CD4-positive, alpha-beta T cell treated with Interleukin-21 for 1 hour (primary cell): ENCODE measurements at regions not wholly inside any gene's neighbourhood (a gene's known extent, or its start where the extent isn't known, plus 50 kb on each side); places are given as distances from the start of the nearest gene placed in this dataset.

Experiments used
- DNase-seq: peaks from one replicate; pipeline ENCODE4 v3.0.0-alpha.2; 2020

DNA sequence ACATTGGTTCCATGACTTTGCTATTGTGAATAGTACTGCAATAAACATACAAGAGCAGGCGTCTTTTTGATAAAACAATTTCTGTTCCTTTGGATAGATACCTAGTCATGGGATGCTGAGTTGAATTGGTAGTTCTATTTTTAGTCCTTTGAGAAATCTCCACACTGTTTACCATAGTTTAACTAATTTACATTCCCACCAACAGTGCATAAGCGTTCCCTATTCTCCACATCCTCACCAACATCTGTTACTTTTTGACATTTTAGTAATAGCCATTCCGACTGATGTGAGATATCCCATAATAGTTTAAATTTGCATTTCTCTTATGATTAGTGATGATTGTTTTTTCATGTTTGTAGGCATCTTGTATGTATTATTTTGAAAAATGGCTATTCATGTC lies 707.0 kb downstream of the SORCS1 start:
- no peak for DNase-seq

DNA sequence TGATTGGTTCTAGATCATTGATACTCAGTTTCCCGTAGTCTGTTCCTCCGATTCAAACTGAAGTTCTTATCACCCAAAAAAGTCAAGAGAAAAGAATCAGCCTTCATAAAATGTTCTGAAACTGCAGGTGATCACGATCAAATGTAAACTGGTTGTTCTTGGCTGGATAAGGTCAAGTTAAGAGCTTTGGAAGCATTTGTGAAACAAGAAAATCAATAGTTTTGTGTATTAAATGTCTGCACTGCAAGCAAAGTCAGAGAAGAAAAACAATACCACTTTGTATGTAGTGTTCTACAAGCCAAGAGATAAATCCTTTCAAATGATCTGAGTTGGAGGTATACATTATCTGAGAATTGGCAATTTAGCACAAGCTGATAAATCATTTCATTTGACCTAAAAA lies 710.3 kb downstream of the SORCS1 start:
- no peak for DNase-seq

DNA sequence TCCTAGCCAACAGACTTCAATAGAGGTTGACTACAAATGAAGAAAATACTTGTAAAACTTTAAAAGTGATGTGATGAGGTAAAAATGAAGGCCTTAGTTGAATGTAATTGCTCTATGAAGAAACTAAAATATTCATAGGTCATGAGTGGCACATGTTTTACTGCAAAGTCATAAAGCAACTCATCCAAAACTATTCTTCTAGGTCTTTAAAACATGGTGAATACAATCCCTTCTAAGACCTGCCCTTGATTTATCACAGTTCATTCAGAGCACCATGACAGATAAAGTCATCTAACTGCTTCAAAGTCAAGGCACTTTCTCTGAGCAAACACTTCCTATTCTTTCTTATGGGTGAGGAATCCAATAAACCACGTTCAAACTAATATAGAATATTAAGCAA lies 713.5 kb downstream of the SORCS1 start:
- no peak for DNase-seq

DNA sequence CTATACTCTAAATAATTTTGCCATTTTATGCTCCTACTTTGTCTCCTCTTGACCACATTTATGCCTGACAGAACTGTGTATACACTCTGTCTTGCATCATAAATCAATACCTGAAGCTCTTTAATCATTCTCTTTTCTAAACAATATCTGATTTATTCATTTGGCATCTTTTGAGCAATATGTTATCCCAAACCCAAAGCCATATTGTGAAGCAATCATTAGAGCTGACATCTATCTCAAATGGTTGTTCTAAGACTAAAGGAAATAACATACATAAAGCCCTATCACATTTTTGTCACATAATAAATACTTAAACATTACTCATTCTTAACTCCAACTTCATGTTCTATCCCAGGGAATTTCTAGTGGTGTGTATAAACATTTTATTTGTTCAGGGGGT lies 717.6 kb downstream of the SORCS1 start:
- no peak for DNase-seq

DNA sequence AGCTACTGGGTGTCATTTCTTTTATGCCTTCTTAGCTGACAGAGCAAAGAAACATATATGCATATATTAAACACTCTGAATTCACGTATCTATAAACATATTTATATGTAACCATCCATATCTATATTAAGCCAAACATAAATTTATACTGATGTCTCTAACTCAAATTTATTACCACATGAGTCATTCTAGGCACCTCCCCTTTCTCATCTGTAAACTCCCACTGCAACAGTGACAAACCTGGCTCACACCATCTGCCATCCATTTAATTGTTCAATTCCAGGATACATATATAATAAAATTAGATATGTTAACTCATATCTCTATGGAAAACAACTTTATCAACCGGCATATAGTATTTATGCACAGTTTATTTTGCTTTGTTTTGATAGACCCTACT lies 722.3 kb downstream of the SORCS1 start:
- no peak for DNase-seq

DNA sequence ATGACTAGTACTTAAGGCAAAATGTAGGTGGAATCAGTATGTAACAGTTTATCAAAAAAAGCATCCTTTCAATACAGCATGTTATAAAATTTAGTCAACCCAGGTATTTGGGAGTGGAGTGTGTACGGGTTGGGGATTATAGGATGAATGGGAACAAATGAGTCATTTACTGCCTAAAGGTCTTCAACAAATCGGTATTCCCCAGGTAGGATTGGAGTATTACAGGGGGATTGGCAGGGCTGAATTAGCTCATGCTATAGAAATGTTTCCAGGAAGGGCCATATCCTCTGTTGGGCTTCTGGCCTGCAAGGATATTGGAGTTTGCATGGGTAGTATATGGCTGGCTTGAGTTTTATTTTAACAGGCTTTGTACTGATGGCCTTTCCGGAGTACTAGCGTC lies 723.7 kb downstream of the SORCS1 start:
- DNase-seq = no peak

DNA sequence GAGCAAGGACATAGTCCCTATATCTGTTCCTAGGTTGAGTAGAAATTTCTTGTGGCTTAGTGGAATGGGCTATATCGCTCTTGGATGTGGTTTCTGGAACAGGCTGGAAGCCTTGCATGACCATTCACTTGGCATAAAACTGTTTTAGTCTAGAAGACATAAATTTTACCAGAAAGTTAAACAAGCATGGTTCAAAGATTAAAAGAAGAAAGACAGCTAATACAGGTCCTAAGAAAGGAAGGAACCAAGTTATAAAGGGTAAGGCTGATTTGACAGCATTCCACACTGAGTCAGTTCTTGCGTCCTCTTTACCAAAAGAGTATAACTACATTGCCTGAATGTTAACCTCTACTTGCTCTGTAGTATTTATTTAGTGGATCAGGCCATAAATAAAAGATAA lies 724.2 kb downstream of the SORCS1 start:
- no peak for DNase-seq

DNA sequence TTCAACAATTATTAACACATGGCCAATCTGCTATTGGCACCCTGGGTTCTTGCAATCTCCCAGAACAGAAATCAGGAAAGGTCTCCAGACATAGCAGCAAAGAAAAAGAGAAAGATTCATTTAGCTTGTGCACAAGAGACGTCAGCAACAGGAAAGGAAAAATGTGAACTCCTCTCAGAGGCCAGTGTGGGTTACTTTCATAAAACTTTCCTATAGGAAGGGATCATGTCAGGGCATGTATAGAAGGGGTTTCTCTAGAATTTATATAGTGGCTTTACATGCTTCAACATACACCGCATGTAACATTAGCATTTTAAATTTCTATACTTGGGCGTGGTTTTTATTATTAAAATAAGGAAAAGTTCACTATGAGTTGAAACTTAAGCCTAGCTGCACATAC lies 725.1 kb downstream of the SORCS1 start:
- no peak for DNase-seq

DNA sequence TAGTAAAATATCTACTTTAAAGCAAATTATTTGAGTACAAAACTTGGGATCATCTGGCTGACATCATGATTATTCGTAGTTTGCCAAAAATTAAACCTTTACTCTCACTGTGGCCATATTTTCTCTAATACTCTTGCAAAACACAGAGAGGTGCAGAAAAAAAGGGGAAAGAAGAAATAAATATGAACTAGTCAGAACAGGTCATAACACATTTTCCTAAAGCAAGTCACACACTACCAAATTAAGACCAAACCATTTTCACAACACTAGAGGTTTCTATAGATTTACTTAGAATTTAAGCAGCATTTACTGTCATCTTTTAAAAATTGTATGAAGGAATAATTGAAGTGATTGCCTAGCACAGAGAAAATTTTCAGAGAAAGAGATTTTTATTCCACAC lies 726.1 kb downstream of the SORCS1 start:
- no peak for DNase-seq

DNA sequence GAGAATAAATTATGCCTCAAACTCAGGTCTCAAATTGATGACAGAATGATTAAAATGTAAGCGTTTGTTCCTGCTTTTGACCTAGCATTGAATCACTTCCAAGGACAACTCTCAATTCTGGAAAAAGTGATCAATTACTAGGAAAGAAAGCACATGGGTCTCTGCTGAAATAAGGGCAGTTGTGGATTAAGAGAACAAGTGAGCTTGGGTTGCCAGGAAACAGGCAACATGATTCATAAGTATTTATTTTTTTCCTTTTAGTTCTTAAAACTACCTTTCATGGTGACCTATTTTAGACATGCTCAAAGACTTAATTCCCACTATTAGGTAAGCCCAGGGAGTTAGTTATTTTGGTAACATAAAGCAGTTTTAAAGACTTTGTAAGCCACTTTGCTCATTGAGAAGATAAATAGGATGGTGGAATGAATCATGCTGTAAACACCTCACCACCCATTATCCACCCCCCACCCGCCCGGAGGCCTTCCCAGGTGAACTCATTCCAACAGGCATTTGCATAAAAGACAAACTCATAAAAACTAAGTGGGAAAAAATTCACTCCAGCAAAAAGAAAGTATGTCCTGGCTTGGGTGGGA lies 728.3 kb downstream of the SORCS1 start:
- no peak for DNase-seq

DNA sequence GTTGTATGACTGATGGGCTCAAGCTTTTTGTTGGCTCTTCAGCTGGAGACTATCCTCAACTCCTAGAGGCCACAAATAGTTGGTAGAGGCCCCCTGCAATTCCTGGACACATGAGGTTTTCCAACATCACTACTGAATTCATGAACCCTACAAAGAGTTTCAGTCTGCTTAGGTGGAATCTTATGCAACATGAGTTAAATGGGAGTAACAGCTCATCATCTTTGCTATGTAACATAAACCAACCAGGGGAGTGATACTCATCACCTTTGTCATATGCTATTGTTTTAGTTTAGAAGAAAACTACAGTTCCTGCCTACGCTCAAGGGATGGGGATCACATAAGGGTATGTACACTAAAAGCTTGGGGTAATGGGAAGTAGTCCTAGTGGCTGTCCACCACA lies 729.4 kb downstream of the SORCS1 start:
- DNase-seq = no peak

DNA sequence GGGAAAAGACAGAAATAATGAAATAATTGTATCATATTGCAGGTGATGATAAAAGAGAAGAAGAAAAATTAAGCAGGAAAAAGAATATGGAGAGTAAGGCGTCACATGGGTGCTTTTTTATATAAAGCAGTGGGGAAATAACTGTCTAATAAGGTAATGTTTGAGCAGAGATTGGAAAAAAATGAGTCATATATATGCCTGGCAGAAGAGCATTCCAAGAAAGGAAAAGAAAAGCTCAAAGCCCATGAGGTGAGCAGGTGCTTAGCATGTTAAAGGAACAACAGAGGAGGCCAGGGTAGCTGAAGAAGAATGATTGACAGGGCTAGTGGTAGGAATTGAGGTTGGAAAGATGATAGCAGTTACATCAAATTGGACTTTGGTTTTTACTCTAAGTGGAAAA lies 739.5 kb downstream of the SORCS1 start:
- DNase-seq = no peak

DNA sequence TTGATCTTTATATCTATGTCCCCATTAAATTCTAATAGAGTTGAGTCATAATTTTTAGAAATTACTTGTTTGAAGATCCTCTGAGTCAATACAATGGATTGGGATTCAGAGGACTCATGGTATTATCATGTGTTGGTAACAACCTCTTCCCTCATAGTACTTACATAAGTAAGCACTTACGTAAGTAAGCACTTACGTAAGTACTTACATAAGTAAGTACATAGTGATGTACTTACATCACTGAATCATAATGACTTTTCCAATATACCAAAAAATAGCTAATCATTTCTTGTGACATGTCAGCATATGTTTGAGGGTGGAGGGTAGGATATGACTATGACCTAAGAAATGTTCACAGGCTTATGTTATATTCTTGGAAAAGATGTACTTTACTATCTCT lies 740.5 kb downstream of the SORCS1 start:
- DNase-seq = no peak

DNA sequence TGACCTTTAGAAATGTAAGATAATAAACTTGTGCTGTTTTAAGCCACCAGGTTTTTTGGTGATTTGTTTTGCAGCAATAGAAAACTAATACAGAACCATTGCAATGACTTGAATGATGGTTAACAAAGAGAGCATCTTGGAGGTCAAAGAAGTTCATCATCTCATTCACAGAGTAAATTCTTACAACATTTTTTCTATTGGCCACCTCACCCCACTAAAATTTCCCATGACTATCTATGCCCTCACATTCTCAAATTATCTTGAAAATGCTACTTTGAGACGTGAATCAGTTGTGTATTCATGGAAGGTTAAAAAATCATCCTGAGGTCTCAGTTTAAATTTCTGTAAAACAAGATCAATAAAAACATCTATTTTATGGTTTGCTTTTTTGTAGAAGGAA lies 754.2 kb downstream of the SORCS1 start:
- DNase-seq = no peak

DNA sequence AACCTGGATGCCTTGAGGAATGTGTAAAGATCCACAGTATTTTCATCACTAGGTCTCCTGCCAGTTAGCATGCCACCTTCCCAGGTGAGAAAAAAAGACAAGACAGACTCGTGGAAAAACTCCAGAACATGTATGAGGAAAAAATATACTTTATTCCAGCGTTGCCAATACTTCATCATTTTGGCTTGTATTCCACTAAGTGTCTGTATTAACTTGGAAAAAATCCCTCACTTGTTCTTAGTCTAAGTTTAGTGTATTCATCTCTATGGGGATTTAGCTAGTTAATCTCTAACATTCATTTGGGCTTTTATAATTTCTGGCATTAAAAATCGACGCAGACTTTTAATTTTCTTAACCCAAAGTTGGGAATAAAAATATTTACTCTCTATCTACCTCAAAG lies 759.4 kb downstream of the SORCS1 start:
- DNase-seq = no peak

DNA sequence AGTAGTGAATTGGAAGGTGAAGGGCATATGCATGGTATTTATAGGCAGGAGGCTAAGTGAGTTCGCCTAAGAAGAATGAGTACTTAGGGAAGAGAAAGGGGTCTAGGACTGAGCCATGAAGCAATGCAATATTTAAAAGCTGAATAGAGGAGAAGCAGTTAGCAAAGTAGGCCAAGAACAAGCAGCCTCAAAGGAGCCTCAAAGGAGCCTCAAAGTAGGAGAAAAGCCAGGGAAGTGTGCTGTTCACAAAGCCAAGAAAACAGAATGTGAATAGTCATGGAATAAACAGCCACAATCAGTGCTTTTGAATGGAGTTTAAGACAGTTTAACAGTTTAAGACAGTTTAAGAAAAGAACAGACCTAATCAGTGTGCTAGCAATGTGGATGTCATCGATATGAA lies 762.0 kb downstream of the SORCS1 start:
- no peak for DNase-seq

DNA sequence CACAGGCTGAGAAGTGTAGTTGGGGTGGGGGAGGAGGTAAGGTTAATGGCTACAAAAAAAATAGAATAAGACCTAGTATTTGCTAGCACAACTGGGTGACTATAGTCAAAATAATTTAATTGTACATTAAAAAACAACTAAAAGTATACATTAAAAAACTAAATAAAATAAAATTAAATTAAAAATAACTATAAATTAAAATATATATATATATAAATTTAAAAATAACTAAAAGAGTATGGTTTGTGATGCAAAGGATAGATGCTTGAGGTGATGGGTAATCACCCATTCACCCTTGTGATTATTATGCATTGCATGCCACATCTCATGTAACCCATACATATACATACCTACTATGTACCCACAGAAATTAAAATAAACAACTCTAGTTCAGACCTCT lies 762.5 kb downstream of the SORCS1 start:
- DNase-seq = no peak

DNA sequence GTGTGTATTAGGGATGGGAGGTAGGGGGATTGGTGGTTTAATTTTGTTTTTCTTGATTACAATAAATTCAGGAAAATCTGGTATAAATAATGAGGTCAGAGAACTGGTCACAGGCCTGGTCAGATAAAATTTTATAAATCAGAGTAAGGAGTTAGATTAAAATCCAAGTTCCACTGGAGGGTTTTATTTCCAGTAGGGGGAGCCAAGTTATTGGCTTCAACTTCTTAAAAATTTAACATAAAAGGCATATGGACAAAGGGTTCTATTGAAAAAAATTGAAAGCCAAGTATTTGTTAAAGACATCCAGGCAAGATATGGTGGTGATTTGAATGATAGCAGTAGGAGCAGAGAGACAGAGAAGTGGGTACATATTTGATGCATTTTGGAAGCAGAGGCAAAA lies 763.3 kb downstream of the SORCS1 start:
- DNase-seq = no peak

DNA sequence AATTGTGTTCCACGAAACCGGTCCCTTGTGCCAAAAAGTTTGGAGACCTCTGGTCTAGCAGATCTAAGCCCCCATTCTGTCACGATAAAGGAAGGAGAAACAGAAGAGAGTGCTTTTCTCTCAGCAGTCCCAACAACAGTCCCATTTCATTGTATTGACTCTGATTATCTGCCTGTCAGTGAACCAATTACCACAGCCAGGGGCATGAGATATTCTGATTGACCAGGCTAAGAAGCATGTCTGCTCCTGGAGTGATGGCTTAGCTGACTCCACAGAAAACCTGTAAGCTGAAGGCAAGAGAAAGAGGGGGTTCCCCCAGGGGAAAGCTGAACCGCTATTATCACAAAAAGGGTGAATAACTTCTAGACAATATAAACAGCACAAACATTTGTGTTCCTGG lies 765.4 kb downstream of the SORCS1 start:
- no peak for DNase-seq

DNA sequence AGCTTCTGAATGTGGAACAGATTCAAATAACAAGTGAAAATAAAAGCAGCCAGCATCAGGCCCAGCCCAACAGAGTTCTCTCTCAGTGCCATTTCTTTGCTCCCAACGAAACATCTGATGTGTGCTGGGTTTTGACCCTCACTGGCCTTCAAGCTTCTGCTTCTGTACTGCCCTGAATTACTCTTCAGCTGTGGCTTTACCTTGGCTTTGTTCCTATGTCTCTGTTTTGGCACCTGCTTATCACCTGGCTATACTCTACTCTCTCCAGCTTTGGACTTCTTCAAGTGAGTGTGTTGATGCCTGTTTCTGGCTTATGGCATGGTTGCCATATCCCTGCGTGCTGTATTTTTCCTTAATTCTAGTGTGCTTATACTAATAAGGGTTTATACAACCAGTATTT lies 768.3 kb downstream of the SORCS1 start:
- DNase-seq = no peak

DNA sequence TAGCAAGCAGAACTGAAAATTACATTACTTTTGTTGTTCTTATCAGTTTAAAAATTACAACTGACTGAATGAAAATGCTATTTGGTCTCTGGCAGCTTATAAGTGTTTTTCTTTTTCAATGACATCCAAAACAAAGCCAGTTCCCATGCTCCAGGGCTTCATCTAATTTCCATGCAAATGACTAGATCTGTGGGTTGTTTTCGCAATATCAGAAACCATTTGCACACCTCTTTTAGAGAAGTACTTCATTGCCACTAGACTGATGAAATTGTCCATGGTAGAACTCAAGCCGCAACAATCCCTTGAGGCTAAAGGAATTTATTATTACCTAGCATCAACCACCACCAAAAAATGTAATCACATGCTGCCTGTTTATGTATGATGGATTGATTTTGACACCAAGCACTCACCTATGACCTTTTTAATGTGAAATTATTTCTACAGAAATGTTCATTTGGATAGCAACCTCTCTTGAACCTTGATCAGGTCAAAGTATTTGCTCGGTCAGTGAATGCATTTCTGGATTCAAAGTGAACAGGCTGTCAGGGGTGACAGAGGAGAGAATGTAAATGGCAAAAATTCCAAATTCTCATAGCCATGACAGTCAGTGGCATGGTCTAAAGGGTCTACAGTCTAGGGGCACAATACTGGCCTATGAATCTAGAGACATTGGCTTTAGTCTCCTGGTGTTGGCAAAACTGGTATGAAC lies 769.3 kb downstream of the SORCS1 start:
- no peak for DNase-seq

DNA sequence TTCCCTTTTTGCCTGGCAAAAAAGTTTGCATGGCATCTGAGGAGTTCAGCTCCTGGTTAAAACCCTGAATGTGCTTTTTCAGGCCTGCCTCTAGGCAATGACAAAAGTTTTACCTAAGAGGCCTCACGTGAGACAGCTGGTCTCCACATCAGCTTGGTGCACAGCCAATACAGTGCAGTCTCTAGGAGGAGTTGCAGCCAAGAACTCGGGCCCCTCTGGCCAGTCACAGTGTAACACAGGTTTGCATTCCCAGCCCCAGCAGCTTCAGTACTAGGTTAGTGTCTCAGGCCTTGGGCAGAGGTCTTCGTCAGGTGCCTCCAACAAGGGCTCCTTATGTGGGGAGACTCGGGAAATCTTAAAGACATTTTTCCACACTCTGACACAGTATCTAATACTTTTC lies 771.7 kb downstream of the SORCS1 start:
- DNase-seq = no peak

DNA sequence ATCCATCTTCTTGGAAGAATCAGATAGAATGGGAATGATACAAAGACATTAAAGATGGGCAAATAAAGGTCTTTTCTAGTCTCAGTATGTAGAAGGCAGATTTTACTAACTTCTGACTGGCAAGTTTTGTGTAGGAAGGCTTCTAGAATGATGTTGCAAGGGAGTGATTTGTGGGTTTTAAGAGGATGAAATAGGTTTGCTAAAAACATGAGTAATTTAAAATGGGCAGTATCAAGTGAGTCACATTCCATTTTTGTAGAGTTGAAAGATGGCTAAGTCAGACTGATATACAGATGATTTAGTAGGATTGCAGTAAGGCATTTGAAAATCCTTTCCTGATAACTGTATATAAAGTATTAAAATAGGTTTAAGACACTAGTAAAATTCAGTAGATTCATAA lies 777.4 kb downstream of the SORCS1 start:
- DNase-seq = no peak

DNA sequence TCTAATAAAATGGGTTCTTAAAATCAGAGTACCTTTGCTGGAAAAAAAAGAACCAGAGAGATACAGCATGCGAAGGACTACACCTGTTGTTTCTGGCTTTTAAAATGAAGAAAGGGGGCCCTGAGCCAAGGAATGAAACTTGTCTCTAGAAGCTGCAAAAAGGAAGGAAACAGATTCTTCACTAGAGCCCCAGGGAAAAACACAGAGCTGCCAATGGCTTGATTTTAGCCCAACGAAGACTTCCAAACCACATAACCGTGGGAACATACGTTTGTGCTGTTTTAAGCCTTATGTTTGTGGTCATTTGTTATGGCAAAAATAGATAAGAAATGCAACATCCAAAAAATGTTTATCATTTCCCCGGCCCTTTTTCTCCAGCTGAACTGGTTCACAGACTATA lies 780.0 kb downstream of the SORCS1 start:
- DNase-seq = no peak

DNA sequence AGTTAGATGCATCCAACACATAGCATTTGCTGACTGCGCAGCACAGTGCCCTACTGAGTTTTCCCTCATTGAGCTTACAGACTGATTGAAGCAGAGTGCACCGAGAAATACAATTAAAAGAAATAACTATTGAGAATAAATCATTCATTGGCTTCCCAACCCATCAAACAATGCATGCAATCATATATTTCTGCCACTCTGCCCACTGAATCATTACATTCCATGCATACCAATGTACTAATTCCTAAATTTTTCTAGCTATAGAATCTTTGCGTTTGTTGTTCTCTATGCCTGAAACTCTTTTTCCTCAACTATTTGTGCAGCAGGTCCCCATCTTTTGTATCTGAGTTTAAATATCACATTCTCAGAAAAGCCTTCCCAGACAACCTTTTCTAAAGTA lies 783.8 kb downstream of the SORCS1 start:
- no peak for DNase-seq
